ENCODE measurements at regions not wholly inside any gene's neighbourhood (a gene's known extent, or its start where the extent isn't known, plus 50 kb on each side); places are given as distances from the start of the nearest gene placed in this dataset.

DNA sequence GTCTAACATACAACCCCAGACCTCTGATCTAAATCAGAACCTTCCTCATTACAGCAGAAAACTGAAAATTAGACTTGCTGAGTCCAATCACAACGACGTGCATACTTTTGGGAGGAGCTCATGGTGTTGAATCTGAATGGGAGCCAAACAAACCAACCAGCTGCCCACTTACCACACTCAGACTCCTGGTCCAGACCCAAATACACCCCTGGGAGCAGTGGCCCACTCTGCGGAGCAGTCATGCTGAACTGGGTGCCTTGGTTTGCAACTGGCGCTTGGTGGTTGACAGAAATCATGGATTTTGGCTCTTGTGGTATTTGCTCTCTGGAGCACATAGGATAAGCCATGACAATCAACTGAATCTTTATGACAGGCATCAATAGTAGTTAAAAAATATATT, 253.6 kb upstream of the TNP1 start:
- no peak for ATAC-seq (ENCODE audit: insufficient read depth, low FRiP score)
- 93 to 98% methylated on average over 4 of the region's 4 CpGs for WGBS, 2 donors
- no peaks in the 10 kb centered on the region for H3K36me3 ChIP-seq (ENCODE audit: control insufficient read depth in 4 of 4, insufficient read depth in 4 of 4, low read length in 4 of 4)
- no peak for DNase-seq
- no peak overlapping the region for H3K4me3 ChIP-seq
- TF ChIP-seq CTCF (IDR thresholded peaks at IDR 0.05; ENCODE audit: control extremely low read depth, extremely low read depth), result no peak
- no peaks in the 10 kb centered on the region for H3K4me1 ChIP-seq (ENCODE audit: control insufficient read depth in 5 of 5, insufficient read depth in 5 of 5, low read length in 5 of 5)
- H3K27ac ChIP-seq (ENCODE audit: low read depth in 1 of 2, low read length in 1 of 2), result no peak overlapping the region
- no peak overlapping the region for H3K9ac ChIP-seq (ENCODE audit: insufficient read depth in 1 of 2, low read length in 2 of 2)
- H3K9me3 ChIP-seq (ENCODE audit: control insufficient read depth in 4 of 4, insufficient read depth in 3 of 4, low read length in 3 of 4), result no peaks in the 10 kb centered on the region
- no peaks in the 10 kb centered on the region for H3K27me3 ChIP-seq (ENCODE audit: control insufficient read depth in 3 of 3, insufficient read depth in 3 of 3, low read length in 2 of 3)

DNA sequence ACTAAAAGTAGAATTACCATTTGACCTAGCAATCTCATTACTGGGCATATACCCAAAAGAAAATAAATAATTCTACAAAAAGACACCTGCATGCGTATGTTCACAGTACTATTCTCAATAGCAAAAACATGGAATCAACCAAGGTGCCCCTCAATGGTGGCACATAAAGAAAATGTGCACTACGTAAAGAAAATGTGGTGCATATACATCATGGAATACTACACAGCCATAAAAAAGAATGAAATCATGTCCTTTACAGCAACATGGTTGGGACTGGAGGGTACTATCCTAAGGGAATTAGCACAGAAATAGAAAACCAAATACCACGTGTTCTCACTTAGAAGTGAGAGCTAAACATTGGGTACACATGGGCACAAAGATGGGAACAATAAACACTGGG, 250.7 kb upstream of the TNP1 start:
- no peaks in the 10 kb centered on the region for H3K4me1 ChIP-seq (ENCODE audit: control insufficient read depth in 5 of 5, insufficient read depth in 5 of 5, low read length in 5 of 5)
- DNase-seq (no peak), ATAC-seq (ENCODE audit: insufficient read depth, low FRiP score) (no peak)
- H3K27me3 ChIP-seq (ENCODE audit: control insufficient read depth in 3 of 3, insufficient read depth in 3 of 3, low read length in 2 of 3), result no peaks in the 10 kb centered on the region
- H3K27ac ChIP-seq (ENCODE audit: low read depth in 1 of 2, low read length in 1 of 2), result no peak overlapping the region
- no peak for TF ChIP-seq CTCF (IDR thresholded peaks at IDR 0.05; ENCODE audit: control extremely low read depth, extremely low read depth)
- 96% methylated on average over 3 of the region's 3 CpGs for WGBS, 2 donors
- H3K9ac ChIP-seq (ENCODE audit: insufficient read depth in 1 of 2, low read length in 2 of 2), result no peak overlapping the region
- H3K36me3 ChIP-seq (ENCODE audit: control insufficient read depth in 4 of 4, insufficient read depth in 4 of 4, low read length in 4 of 4), result no peaks in the 10 kb centered on the region
- H3K9me3 ChIP-seq (ENCODE audit: control insufficient read depth in 4 of 4, insufficient read depth in 3 of 4, low read length in 3 of 4), result no peaks in the 10 kb centered on the region
- no peak overlapping the region for H3K4me3 ChIP-seq

DNA sequence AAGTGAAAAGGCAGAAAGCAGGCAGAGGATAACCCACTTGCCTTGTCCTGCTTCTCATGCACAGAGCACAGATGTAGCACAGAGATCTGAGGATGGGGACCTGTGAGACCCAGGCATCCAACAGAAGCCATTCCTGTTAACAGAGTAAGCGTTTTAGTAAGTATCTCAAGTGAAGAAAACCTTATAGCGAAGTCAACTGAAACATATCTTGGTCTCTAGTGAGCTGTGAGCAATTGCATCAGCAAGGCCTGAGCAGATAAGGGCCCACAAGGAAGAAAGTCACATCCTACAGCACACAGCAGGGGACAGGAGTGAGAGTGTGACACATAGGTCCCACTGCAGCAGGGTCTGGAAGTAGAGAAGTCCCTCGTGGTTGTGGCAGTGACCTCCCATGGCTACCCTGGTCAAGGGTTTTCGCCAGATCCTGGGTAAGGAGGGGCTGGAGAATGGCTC, 248.7 kb upstream of the TNP1 start:
- no peaks in the 10 kb centered on the region for H3K4me1 ChIP-seq (ENCODE audit: control insufficient read depth in 5 of 5, insufficient read depth in 5 of 5, low read length in 5 of 5)
- no peak overlapping the region for H3K27ac ChIP-seq (ENCODE audit: low read depth in 1 of 2, low read length in 1 of 2)

More for the DNA sequence above, 248.7 kb upstream of the TNP1 start:
- Histone ChIP-seq H3K36me3 (ENCODE audit: control insufficient read depth in 4 of 4, insufficient read depth in 4 of 4, low read length in 4 of 4) (no peaks in the 10 kb centered on the region), H3K9me3 (ENCODE audit: control insufficient read depth in 4 of 4, insufficient read depth in 3 of 4, low read length in 3 of 4) (no peaks in the 10 kb centered on the region), H3K9ac (ENCODE audit: insufficient read depth in 1 of 2, low read length in 2 of 2) (no peak overlapping the region), H3K4me3 (no peak overlapping the region), H3K27me3 (ENCODE audit: control insufficient read depth in 3 of 3, insufficient read depth in 3 of 3, low read length in 2 of 3) (no peaks in the 10 kb centered on the region)
- no peak for TF ChIP-seq CTCF (IDR thresholded peaks at IDR 0.05; ENCODE audit: control extremely low read depth, extremely low read depth)
- DNase-seq (no peak), ATAC-seq (ENCODE audit: insufficient read depth, low FRiP score) (no peak)
- 72 to 82% methylated on average over 4 of the region's 4 CpGs for WGBS, 2 donors
